Neural progenitor cell (in vitro differentiated cells): ENCODE measurements at regions not wholly inside any gene's neighbourhood (a gene's known extent, or its start where the extent isn't known, plus 50 kb on each side); places are given as distances from the start of the nearest gene placed in this dataset.

ENCODE experiments used
- EZH2 ChIP-seq: fragments of 200-600 bp; sonication (generic); IDR thresholded peaks from 2 replicates; pipeline ENCODE4 v1.6.1; 2017; ENCODE audit warnings: antibody characterized with exemption, mild to moderate bottlenecking, moderate library complexity
- EZH2phosphoT487 ChIP-seq: fragments of 200-600 bp; sonication (generic); IDR thresholded peaks from 2 replicates; pipeline ENCODE4 v1.6.1; 2017; ENCODE audit warnings: antibody characterized with exemption
- TF ChIP-seq, protein P1 (sequence below): fragments of 200-600 bp; sonication (generic); IDR thresholded peaks from 2 replicates; pipeline ENCODE4 v1.5.1; 2017; ENCODE audit warnings: antibody characterized with exemption, mild to moderate bottlenecking

DNA sequence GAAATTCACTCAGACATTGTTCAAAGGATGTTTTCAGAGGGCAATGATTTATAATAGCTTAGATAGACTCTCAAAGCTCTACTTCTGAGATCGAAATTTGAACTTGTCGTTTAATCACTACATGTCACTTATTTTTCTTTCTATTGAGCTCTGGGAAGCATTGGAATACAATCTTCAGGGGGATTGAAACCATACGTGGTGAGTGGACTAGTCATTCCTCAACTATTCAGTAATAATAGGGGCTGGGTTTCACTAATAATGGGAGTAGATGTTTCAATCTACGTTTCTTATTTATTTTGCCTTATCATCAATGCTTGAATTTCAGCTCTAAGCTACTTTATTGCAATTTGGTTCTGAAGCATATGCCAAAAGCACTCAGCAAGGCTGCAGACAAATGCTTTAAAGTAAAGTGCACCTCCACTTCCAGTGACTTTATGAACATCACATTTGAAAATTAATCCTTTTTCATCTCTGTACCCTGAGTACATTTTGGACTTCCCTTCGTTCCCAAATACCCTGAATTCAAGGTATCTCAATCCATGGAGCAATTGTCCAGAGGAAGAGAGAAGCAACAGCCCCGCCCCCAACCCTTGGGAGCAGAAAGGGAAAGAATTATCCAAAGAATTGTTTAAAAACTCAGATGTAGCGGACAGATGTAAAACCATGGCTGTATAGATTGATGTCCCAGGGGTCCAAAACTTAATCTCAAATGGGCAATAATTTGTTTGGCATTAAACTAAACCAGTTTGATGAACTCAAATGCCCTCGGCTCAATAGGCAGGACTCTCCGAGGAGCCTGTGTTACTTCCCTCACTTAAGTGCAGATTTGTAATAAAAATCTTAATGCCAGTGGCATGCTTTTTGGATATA is 68.1 kb downstream of the HFE start:
- TF ChIP-seq, protein P1, sequence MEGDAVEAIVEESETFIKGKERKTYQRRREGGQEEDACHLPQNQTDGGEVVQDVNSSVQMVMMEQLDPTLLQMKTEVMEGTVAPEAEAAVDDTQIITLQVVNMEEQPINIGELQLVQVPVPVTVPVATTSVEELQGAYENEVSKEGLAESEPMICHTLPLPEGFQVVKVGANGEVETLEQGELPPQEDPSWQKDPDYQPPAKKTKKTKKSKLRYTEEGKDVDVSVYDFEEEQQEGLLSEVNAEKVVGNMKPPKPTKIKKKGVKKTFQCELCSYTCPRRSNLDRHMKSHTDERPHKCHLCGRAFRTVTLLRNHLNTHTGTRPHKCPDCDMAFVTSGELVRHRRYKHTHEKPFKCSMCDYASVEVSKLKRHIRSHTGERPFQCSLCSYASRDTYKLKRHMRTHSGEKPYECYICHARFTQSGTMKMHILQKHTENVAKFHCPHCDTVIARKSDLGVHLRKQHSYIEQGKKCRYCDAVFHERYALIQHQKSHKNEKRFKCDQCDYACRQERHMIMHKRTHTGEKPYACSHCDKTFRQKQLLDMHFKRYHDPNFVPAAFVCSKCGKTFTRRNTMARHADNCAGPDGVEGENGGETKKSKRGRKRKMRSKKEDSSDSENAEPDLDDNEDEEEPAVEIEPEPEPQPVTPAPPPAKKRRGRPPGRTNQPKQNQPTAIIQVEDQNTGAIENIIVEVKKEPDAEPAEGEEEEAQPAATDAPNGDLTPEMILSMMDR = no peak
- TF ChIP-seq EZH2 (no peak), EZH2phosphoT487 (no peak)
